Transverse colon (tissue), 4 donors: ENCODE measurements at regions not wholly inside any gene's neighbourhood (a gene's known extent, or its start where the extent isn't known, plus 50 kb on each side); places are given as distances from the start of the nearest gene placed in this dataset.

Source experiments
- DNase-seq: peaks from one replicate; pipeline ENCODE4 v3.0.0-alpha.2; 2019
- H3K27ac ChIP-seq, 4 donors: fragments of 200-600 bp; sonication (generic); 2 replicates each; pipeline ENCODE4 v1.5.1; 2016 to 2018; ENCODE audit warnings: inconsistent platforms in 4 of 4
- H3K27me3 ChIP-seq: fragments of 200-600 bp; sonication (generic); 2 replicates; pipeline ENCODE4 v1.5.1; 2017; ENCODE audit warnings: inconsistent platforms
- H3K36me3 ChIP-seq, 4 donors: fragments of 200-600 bp; sonication (generic); 2 replicates each; pipeline ENCODE4 v1.5.1; 2017 to 2019; ENCODE audit warnings: inconsistent platforms in 4 of 4
- H3K4me1 ChIP-seq, 4 donors: fragments of 200-600 bp; sonication (generic); 2 replicates each; pipeline ENCODE4 v1.5.1; 2017 to 2020; ENCODE audit warnings: inconsistent platforms in 4 of 4
- H3K4me3 ChIP-seq, 4 donors: fragments of 200-600 bp; sonication (generic); 1 replicate in 1 of 4; 2 replicates in 3 of 4; pipeline versions ENCODE4 v1.5.1 to v1.6.1; 2017 to 2019; ENCODE audit warnings: inconsistent platforms in 4 of 4
- H3K9me3 ChIP-seq, 2 donors: fragments of 200-600 bp; sonication (generic); 2 replicates each; pipeline ENCODE4 v1.5.1; 2017 to 2019; ENCODE audit warnings: inconsistent platforms in 2 of 2
- CTCF ChIP-seq, 5 experiments: fragments of 200-600 bp in 3 of 5; fragments of 450-650 bp in 2 of 5; sonication (generic) in 3 of 5; IDR thresholded peaks; 1 replicate in 2 of 5; 2 replicates in 3 of 5; pipeline ENCODE4 v1.5.1; 2016 to 2017; ENCODE audit warnings: antibody characterized with exemption in 5 of 5, inconsistent platforms in 3 of 5, mild to moderate bottlenecking in 2 of 5, moderate library complexity in 1 of 5
- EP300 ChIP-seq: sonication (generic); formaldehyde crosslinking; IDR thresholded peaks from one replicate; pipeline ENCODE4 v1.6.1; 2017; ENCODE audit warnings: antibody characterized with exemption, low read depth
- POLR2A ChIP-seq: fragments of 450-650 bp; IDR thresholded peaks from one replicate; pipeline ENCODE4 v1.6.1; 2016; ENCODE audit warnings: antibody characterized with exemption, mild to moderate bottlenecking, moderate library complexity
- POLR2AphosphoS5 ChIP-seq, 3 donors: sonication (generic); formaldehyde crosslinking; IDR thresholded peaks; one replicate each; pipeline ENCODE4 v1.6.1; 2016; ENCODE audit warnings: antibody characterized with exemption in 3 of 3
- WGBS, 2 donors: methylation state at CpG; one replicate each; pipeline ENCODE4 v1.1.5; 2018; ENCODE audit warnings: low coverage in 1 of 2; 5-methylcytosine and 5-hydroxymethylcytosine counted together
- in situ Hi-C, 4 donors: fragments of 200-750 bp; cut with MboI; loops; one replicate each; pipeline versions ENCODE4 v1.15.0 to v1.15.1; 2017; ENCODE audit warnings: low sequenced_read_pairs in 3 of 4, low pct_ligation_motif_present in 1 of 4, low pct_unique_long_range_greater_than_20kb in 1 of 4
- intact Hi-C: fragments of 100-400 bp; cut with DNase I; formaldehyde crosslinking; loops from one replicate; pipeline ENCODE4 v1.15.1; 2023; ENCODE audit warnings: low total_unique reads

DNA sequence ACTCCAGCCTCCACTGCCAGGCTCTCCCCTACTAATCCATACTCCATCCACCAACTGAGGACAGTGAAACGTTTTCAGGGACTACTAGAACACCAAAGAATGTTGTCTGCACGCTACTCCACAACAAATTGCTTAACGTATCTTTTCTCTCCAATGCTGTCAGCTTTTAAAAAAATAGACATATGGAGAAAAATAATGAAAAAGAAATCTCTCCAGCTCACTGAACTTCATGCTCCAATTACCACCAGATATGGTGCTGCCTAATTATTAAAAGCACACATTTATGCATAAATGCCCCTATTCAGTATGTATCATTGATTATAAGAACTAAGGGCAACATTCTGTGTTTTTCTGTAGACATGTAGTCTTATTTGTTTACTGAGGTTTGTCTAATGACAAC is 672.2 kb upstream of the ANO3 start:
- TF ChIP-seq EP300, result no peak
- no peak for TF ChIP-seq POLR2A
- no peak for TF ChIP-seq POLR2AphosphoS5 (IDR thresholded peaks at IDR 0.05)
- no peak for TF ChIP-seq CTCF (IDR thresholded peaks at IDR 0.05)
- Histone ChIP-seq H3K36me3 (no peaks in the 10 kb centered on the region), H3K4me1 (no peaks in the 10 kb centered on the region), H3K9me3 (no peaks in the 10 kb centered on the region), H3K27ac (no peak overlapping the region), H3K4me3 (no peak overlapping the region), H3K27me3 (no peaks in the 10 kb centered on the region)
- no peak for DNase-seq
- intact Hi-C loops, result no loop called here
- in situ Hi-C loops, result no loop called here
- WGBS, 2 donors, result 57 to 63% methylated on average over 3 of the region's 3 CpGs

DNA sequence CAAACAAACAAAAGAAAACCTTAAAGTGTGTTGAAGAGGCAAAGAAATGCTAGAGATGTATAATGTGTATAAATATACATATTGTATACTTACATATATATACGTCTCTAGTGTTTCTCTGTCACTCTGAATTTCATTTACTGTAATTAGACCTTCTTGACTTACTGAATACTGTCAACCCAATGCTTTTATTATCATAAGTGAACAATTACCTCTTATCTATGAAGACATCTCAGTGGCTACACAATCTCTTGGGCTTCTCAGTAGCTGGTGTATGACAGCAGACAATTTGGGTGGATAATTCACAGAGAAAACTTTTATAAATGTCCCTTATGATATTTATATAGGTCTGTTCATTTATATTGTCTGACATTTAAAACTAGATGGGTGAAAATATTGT is 664.1 kb upstream of the ANO3 start:
- DNase-seq, result no peak
- intact Hi-C loops, result no loop called here
- Histone ChIP-seq H3K36me3 (no peaks in the 10 kb centered on the region), H3K4me1 (no peaks in the 10 kb centered on the region), H3K27ac (no peak overlapping the region), H3K4me3 (no peak overlapping the region), H3K27me3 (no peaks in the 10 kb centered on the region), H3K9me3 (no peaks in the 10 kb centered on the region)
- in situ Hi-C loops, result no loop called here
- no peak for TF ChIP-seq EP300
- no peak for TF ChIP-seq POLR2A
- TF ChIP-seq POLR2AphosphoS5 (IDR thresholded peaks at IDR 0.05), result no peak
- TF ChIP-seq CTCF (IDR thresholded peaks at IDR 0.05), result no peak
- WGBS, 2 donors, result 60 to 100% methylated on average over 1 of the region's 1 CpG

DNA sequence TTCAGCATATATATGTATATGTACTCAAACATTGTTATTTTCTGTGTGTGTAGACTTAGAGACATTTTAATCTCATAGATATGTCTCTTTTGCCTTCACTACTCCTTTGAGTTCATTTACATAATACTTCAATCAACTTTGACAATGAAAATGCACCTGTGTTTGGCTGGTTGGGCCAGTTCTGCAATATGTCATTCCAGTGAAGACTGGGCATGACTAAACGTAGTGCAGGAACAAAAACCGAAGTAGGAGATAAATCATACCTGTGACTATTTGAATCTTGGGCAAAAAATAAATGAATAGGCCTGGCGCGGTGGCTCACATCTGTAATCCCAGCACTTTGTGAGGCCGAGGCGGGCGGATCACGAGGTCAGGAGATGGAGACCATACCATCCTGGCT is 640.0 kb upstream of the ANO3 start:
- intact Hi-C loops, result no loop called here
- DNase-seq, result no peak
- Histone ChIP-seq H3K4me1 (no peaks in the 10 kb centered on the region), H3K9me3 (peaks cover 5 to 6% of the 10 kb centered on the region in 2 donors), H3K36me3 (no peaks in the 10 kb centered on the region), H3K27ac (no peak overlapping the region), H3K27me3 (no peaks in the 10 kb centered on the region), H3K4me3 (no peak overlapping the region)
- 81 to 94% methylated on average over 8 of the region's 8 CpGs for WGBS, 2 donors
- in situ Hi-C loops, result no loop called here
- no peak for TF ChIP-seq POLR2A

DNA sequence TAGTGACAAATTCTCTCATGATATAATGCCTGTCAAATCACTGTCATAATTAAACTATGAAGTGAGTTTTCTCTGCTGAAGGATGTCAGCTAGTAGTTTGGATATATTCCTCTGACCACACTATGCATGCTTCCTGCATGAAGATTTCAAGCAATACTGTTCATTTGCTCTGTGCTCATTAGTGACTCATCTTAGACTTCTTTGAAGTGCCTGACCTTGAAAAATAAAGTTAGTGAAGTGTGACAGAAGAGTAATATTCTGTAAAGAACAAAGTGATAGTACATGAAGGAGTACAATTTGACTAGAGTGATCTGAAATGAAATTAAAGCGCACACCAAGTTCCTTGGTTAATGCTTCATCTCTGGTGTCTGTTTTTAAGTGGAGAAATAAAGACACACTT is 629.5 kb upstream of the ANO3 start:
- 98 to 100% methylated on average over 1 of the region's 1 CpG for WGBS, 2 donors
- H3K27ac ChIP-seq, result no peak overlapping the region
- intact Hi-C loops, result no loop called here
- H3K36me3 ChIP-seq, result no peaks in the 10 kb centered on the region
- no peak for DNase-seq
- no peak overlapping the region for H3K4me3 ChIP-seq
- H3K9me3 ChIP-seq, result no peaks in the 10 kb centered on the region
- no peaks in the 10 kb centered on the region for H3K4me1 ChIP-seq
- H3K27me3 ChIP-seq, result no peaks in the 10 kb centered on the region
- TF ChIP-seq POLR2AphosphoS5 (IDR thresholded peaks at IDR 0.05), result no peak
- TF ChIP-seq CTCF (IDR thresholded peaks at IDR 0.05), result no peak
- in situ Hi-C loops, result no loop called here

DNA sequence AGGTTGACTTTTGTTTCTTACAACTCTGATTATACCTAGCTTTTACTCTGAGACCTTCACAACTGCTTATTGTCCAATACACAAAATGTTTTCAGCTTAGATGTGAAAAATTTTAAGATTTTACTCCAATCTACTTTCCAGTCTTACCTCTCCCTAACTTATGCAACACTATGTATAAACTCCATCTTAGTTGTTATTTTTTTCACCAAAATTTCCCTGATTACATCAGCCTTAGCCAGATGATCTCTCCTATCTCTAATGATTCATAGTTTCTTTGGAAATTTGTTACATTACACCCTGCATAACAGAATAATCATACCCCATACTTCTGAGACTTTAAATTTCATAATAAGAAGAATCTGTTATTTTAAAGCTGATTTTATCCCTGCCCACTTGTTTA is 621.0 kb upstream of the ANO3 start:
- no peak for TF ChIP-seq CTCF (IDR thresholded peaks at IDR 0.05)
- TF ChIP-seq EP300, result no peak
- TF ChIP-seq POLR2AphosphoS5 (IDR thresholded peaks at IDR 0.05), result no peak
- TF ChIP-seq POLR2A, result no peak
- Histone ChIP-seq H3K4me1 (no peaks in the 10 kb centered on the region), H3K4me3 (no peak overlapping the region), H3K27me3 (no peaks in the 10 kb centered on the region), H3K27ac (no peak overlapping the region), H3K36me3 (no peaks in the 10 kb centered on the region), H3K9me3 (no peaks in the 10 kb centered on the region)
- in situ Hi-C loops (no loop called here), intact Hi-C loops (no loop called here)
- no peak for DNase-seq
